ENCODE measurements at regions not wholly inside any gene's neighbourhood (a gene's known extent, or its start where the extent isn't known, plus 50 kb on each side); places are given as distances from the start of the nearest gene placed in this dataset.

GRCh38 chr20:22226849-22227700 is 357.3 kb downstream of the FOXA2 start:
- Mint-ChIP-seq H3K4me1 (ENCODE audit: low read depth, unreplicated experiment) (peaks cover 12% of the 10 kb centered on the region), H3K27ac (ENCODE audit: unreplicated experiment) (no peak overlapping the region), H3K27me3 (ENCODE audit: low read depth, unreplicated experiment) (peaks cover 4% of the 10 kb centered on the region), H3K4me3 (ENCODE audit: unreplicated experiment) (no peak overlapping the region), H3K9me3 (ENCODE audit: unreplicated experiment) (no peaks in the 10 kb centered on the region), H3K36me3 (ENCODE audit: low read depth, unreplicated experiment) (no peaks in the 10 kb centered on the region)
- Histone ChIP-seq H3K27me3 (ENCODE audit: insufficient read depth, low read length) (no peaks in the 10 kb centered on the region), H3K9ac (ENCODE audit: low read length) (no peak overlapping the region), H3K27ac (ENCODE audit: low read depth, low read length) (no peak overlapping the region), H3K4me1 (ENCODE audit: insufficient read depth, low read length) (no peaks in the 10 kb centered on the region), H3K4me3 (ENCODE audit: insufficient read depth, low read depth, low read length) (no peak overlapping the region), H3K36me3 (ENCODE audit: insufficient read depth, low read length) (no peaks in the 10 kb centered on the region), H3K4me2 (ENCODE audit: low read length) (no peak overlapping the region), H3K79me2 (ENCODE audit: insufficient read depth, low read length) (no peaks in the 10 kb centered on the region), H2AFZ (ENCODE audit: low read depth, low read length) (no peak overlapping the region), H4K20me1 (ENCODE audit: insufficient read depth, low read length) (no peaks in the 10 kb centered on the region), H3K9me3 (ENCODE audit: insufficient read depth, low read depth, low read length) (no peaks in the 10 kb centered on the region)
- FAIRE-seq: no peak
- no peak for DNase-seq (ENCODE audit: low read depth)
- TF ChIP-seq EZH2 (IDR thresholded peaks at IDR 0.05; ENCODE audit: insufficient read depth, low read length): no peak
- TF ChIP-seq, protein P1, sequence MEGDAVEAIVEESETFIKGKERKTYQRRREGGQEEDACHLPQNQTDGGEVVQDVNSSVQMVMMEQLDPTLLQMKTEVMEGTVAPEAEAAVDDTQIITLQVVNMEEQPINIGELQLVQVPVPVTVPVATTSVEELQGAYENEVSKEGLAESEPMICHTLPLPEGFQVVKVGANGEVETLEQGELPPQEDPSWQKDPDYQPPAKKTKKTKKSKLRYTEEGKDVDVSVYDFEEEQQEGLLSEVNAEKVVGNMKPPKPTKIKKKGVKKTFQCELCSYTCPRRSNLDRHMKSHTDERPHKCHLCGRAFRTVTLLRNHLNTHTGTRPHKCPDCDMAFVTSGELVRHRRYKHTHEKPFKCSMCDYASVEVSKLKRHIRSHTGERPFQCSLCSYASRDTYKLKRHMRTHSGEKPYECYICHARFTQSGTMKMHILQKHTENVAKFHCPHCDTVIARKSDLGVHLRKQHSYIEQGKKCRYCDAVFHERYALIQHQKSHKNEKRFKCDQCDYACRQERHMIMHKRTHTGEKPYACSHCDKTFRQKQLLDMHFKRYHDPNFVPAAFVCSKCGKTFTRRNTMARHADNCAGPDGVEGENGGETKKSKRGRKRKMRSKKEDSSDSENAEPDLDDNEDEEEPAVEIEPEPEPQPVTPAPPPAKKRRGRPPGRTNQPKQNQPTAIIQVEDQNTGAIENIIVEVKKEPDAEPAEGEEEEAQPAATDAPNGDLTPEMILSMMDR (IDR thresholded peaks at IDR 0.05; ENCODE audit: insufficient read depth, low read depth, low read length): no peak

DNA sequence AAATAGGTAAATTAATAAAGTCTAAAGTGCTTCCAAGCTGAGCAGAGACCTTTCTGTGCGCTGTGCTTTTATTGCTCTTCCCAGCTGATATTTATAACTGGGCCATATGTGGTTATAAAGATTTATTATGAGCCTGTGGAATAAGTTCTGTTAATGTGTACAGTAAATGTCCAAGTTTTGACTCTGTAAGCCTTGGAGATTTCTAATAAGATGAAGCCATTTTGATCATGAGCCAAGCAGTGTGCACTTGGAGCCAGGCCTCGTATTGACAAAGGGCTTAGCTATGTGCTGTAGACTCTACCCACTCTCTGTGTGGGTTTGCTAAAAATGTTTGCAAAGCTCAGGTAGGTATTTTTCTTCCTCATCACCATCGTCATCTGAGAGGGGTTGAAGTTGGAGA is 361.1 kb downstream of the FOXA2 start:
- no peak overlapping the region for H3K27ac Mint-ChIP-seq (ENCODE audit: unreplicated experiment)
- no peak for TF ChIP-seq EZH2 (IDR thresholded peaks at IDR 0.05; ENCODE audit: insufficient read depth, low read length)
- TF ChIP-seq, protein P1 (IDR thresholded peaks at IDR 0.05; ENCODE audit: insufficient read depth, low read depth, low read length): no peak
- H4K20me1 ChIP-seq (ENCODE audit: insufficient read depth, low read length): no peaks in the 10 kb centered on the region
- peaks cover 2% of the 10 kb centered on the region for H3K27me3 Mint-ChIP-seq (ENCODE audit: low read depth, unreplicated experiment)
- no peak overlapping the region for H3K4me2 ChIP-seq (ENCODE audit: low read length)
- no peaks in the 10 kb centered on the region for H3K9me3 Mint-ChIP-seq (ENCODE audit: unreplicated experiment)
- no peaks in the 10 kb centered on the region for H3K36me3 Mint-ChIP-seq (ENCODE audit: low read depth, unreplicated experiment)
- no peaks in the 10 kb centered on the region for H3K27me3 ChIP-seq (ENCODE audit: insufficient read depth, low read length)
- no peak overlapping the region for H2AFZ ChIP-seq (ENCODE audit: low read depth, low read length)
- H3K27ac ChIP-seq (ENCODE audit: low read depth, low read length): no peak overlapping the region
- no peaks in the 10 kb centered on the region for H3K9me3 ChIP-seq (ENCODE audit: insufficient read depth, low read depth, low read length)
- no peaks in the 10 kb centered on the region for H3K4me1 ChIP-seq (ENCODE audit: insufficient read depth, low read length)
- H3K4me3 ChIP-seq (ENCODE audit: insufficient read depth, low read depth, low read length): no peak overlapping the region
- no peak for FAIRE-seq
- H3K4me1 Mint-ChIP-seq (ENCODE audit: low read depth, unreplicated experiment): peaks cover 12% of the 10 kb centered on the region
- no peaks in the 10 kb centered on the region for H3K36me3 ChIP-seq (ENCODE audit: insufficient read depth, low read length)
- H3K79me2 ChIP-seq (ENCODE audit: insufficient read depth, low read length): no peaks in the 10 kb centered on the region
- H3K4me3 Mint-ChIP-seq (ENCODE audit: unreplicated experiment): no peak overlapping the region
- no peak overlapping the region for H3K9ac ChIP-seq (ENCODE audit: low read length)
- no peak for DNase-seq (ENCODE audit: low read depth)

GRCh38 chr20:22217712-22218352 is 366.5 kb downstream of the FOXA2 start:
- Histone ChIP-seq H3K4me1 (ENCODE audit: insufficient read depth, low read length) (no peaks in the 10 kb centered on the region), H3K4me3 (ENCODE audit: insufficient read depth, low read depth, low read length) (no peak overlapping the region), H2AFZ (ENCODE audit: low read depth, low read length) (no peak overlapping the region), H3K27me3 (ENCODE audit: insufficient read depth, low read length) (no peaks in the 10 kb centered on the region), H3K36me3 (ENCODE audit: insufficient read depth, low read length) (no peaks in the 10 kb centered on the region), H3K4me2 (ENCODE audit: low read length) (no peak overlapping the region), H3K27ac (ENCODE audit: low read depth, low read length) (no peak overlapping the region), H3K9me3 (ENCODE audit: insufficient read depth, low read depth, low read length) (no peaks in the 10 kb centered on the region), H3K9ac (ENCODE audit: low read length) (no peak overlapping the region), H3K79me2 (ENCODE audit: insufficient read depth, low read length) (no peaks in the 10 kb centered on the region), H4K20me1 (ENCODE audit: insufficient read depth, low read length) (no peaks in the 10 kb centered on the region)
- Mint-ChIP-seq H3K27me3 (ENCODE audit: low read depth, unreplicated experiment) (peaks cover 2% of the 10 kb centered on the region), H3K27ac (ENCODE audit: unreplicated experiment) (no peak overlapping the region), H3K4me1 (ENCODE audit: low read depth, unreplicated experiment) (no peaks in the 10 kb centered on the region), H3K9me3 (ENCODE audit: unreplicated experiment) (no peaks in the 10 kb centered on the region), H3K4me3 (ENCODE audit: unreplicated experiment) (no peak overlapping the region), H3K36me3 (ENCODE audit: low read depth, unreplicated experiment) (no peaks in the 10 kb centered on the region)
- no peak for FAIRE-seq
- TF ChIP-seq, protein P1 (IDR thresholded peaks at IDR 0.05; ENCODE audit: insufficient read depth, low read depth, low read length): no peak
- TF ChIP-seq EZH2 (IDR thresholded peaks at IDR 0.05; ENCODE audit: insufficient read depth, low read length): no peak
- DNase-seq (ENCODE audit: low read depth): no peak

Data from astrocyte (in vitro differentiated cells and primary cell).